ENCODE measurements at regions not wholly inside any gene's neighbourhood (a gene's known extent, or its start where the extent isn't known, plus 50 kb on each side); places are given as distances from the start of the nearest gene placed in this dataset.

- DNase-seq (ENCODE audit: low spot score): no peak
- TF ChIP-seq, protein P1, sequence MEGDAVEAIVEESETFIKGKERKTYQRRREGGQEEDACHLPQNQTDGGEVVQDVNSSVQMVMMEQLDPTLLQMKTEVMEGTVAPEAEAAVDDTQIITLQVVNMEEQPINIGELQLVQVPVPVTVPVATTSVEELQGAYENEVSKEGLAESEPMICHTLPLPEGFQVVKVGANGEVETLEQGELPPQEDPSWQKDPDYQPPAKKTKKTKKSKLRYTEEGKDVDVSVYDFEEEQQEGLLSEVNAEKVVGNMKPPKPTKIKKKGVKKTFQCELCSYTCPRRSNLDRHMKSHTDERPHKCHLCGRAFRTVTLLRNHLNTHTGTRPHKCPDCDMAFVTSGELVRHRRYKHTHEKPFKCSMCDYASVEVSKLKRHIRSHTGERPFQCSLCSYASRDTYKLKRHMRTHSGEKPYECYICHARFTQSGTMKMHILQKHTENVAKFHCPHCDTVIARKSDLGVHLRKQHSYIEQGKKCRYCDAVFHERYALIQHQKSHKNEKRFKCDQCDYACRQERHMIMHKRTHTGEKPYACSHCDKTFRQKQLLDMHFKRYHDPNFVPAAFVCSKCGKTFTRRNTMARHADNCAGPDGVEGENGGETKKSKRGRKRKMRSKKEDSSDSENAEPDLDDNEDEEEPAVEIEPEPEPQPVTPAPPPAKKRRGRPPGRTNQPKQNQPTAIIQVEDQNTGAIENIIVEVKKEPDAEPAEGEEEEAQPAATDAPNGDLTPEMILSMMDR (IDR thresholded peaks at IDR 0.05; ENCODE audit: extremely low read depth, missing control alignments): no peak
These were observed 426.4 kb downstream of the INSC start for GRCh38 chr11:15541079-15541478.

DNA sequence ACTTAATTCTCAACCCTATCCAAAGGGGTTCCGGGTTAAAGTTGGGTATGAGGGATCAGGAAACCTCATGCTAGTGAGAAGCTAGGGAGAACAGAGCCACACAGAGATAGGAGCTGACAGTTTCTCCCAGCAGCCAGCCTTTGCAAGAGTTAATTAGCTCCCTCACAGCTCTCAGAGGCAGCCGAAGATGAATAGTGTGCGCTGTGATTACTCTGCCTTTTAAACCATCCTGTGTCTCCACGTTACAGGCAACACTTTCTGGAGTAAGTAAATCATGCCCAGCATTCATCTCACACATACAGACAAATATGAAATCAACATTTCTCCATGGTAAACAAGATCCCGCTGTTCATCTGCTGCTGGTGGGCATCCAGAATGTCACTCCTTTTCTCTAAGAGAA lies 429.6 kb downstream of the INSC start:
- TF ChIP-seq, protein P1 (IDR thresholded peaks at IDR 0.05; ENCODE audit: extremely low read depth, missing control alignments): no peak
- no peak for DNase-seq (ENCODE audit: low spot score)

- TF ChIP-seq, protein P1 (IDR thresholded peaks at IDR 0.05; ENCODE audit: extremely low read depth, missing control alignments): no peak
- no peak for DNase-seq (ENCODE audit: low spot score)
These were observed 433.0 kb downstream of the INSC start for GRCh38 chr11:15547685-15548084.

GRCh38 chr11:15551901-15552851 lies 437.5 kb downstream of the INSC start:
- TF ChIP-seq, protein P1 (IDR thresholded peaks at IDR 0.05; ENCODE audit: extremely low read depth, missing control alignments): no peak
- no peak for DNase-seq (ENCODE audit: low spot score)

DNA sequence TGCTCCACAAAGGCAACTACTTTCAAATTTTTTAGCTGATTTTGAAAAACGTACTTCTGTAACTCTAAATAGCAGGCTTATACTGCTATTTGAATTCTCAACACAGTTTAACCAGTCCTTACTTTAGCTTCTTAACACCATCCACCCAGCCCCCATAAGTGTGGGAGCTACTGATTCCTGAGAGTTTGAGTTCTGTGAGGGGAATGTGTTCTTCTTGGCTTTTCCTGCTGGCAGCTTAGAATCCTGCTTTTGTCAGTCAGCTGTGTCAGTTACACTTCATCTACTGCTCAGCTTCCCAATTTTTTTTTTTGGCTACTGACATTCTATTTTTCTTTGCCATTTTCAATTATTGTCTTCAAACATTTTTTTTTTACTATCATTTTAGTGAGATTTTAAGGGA lies 440.4 kb downstream of the INSC start:
- TF ChIP-seq, protein P1 (IDR thresholded peaks at IDR 0.05; ENCODE audit: extremely low read depth, missing control alignments): no peak
- no peak for DNase-seq (ENCODE audit: low spot score)

- no peak for DNase-seq (ENCODE audit: low spot score)
- TF ChIP-seq, protein P1 (IDR thresholded peaks at IDR 0.05; ENCODE audit: extremely low read depth, missing control alignments): no peak
These were observed 442.9 kb downstream of the INSC start for GRCh38 chr11:15557457-15558230.

Measured in GM20000 (cell line).